ENCODE measurements at regions not wholly inside any gene's neighbourhood (a gene's known extent, or its start where the extent isn't known, plus 50 kb on each side); places are given as distances from the start of the nearest gene placed in this dataset.

GRCh38 chr11:19460718-19461405 lies 220.1 kb upstream of the E2F8 start:
- DNase-seq, result no peak

- DNase-seq, result no peak
Measured at GRCh38 chr11:19459240-19459639, 218.5 kb upstream of the E2F8 start.

GRCh38 chr11:19458721-19459120 lies 218.0 kb upstream of the E2F8 start:
- DNase-seq, result no peak

DNA sequence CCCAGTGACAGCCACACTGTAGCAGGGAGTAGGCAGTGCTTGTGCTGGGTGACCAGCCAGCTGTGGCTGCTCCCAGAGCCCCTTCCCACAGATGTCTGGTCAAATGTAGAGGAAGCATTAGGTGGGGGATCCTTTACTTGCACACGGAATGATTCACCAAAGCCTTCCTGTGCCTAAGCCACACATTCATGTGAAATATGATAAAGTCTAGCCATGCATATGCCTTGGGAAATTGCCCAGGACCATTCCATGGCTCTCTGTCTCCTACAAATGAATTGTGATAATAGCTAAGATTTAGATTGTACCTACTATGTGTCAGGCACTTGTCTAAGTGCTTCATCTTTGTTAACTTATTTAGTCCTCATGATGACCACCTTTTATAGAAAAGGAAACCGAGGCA lies 217.5 kb upstream of the E2F8 start:
- DNase-seq, result no peak

DNA sequence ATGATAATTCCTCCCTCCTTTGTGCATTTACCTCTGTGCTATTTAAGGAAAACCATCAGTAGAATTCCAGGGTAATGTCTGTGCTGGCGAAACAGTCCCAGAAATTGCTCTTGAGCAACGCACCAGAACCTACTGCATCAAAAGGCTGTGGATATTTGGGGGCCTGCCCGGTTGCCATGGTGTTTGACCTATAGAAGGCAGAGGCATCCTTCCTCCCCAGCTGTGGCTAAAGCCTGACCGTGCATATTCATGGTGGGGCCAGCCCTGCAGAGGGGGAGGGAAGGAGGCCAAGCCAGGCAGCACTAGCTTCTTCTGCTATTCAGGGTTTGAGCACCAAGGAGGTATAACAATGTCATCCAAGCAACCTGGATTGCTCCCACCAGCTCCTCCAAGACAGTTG lies 215.0 kb upstream of the E2F8 start:
- no peak for DNase-seq

- no peak for DNase-seq
Measured at GRCh38 chr11:19453651-19454257, 213.0 kb upstream of the E2F8 start.

DNA sequence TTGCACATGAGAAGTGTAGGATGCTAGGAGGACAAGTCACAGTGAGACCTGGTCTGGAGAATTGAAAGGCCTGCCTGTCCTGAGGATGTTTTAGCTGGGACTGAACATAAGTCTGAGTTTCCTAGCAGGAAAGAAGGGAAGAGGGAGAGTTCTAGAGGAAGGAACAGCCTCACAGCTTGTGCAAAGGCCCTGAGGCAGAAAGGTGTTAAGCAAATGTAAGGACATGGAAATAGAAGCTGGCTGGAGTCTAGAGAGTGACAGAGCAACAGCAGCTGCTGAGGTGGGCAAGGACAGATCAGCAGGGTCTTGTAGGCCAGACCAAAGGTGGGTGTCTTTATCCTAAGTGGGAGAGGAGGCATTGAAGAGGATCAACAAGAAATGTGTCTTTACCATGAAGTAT lies 210.9 kb upstream of the E2F8 start:
- DNase-seq, result no peak

DNA sequence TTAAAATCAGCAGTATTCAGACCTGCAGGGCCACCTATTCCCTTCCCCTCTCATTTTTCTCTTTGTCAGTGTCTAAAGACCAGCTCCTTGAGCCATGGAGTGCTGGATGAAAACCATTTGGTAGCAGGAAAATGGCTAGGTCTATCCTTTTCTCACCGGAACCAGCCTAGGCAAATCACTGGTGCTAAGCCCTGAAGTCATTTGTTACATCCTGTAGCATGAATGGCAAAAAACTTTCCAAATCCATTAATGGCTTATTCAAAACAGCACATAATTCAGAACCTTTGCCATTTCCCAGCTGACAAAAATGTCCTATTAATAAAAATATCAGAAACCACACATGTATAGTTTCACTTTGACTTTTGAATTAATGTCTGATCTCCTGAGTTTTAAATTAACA lies 209.5 kb upstream of the E2F8 start:
- DNase-seq, result no peak

DNA sequence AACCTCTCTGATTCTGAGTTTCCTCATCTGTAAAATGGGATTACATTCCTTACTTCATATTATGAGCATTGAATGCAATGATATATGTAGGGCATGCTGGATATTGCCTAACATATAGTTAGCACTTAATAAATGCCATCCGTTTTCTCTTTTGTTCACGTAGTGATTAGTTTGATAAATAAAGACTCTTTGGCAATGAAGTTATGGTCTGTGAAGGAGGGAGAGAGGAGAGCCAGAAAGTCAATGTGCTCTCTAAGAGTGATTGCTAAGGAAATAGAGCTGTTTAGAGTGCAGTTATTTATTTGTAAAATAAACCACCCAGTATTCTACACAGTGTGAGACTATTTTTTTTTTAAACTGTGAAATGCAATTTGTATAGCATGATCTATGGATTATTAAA lies 207.9 kb upstream of the E2F8 start:
- DNase-seq, result no peak

DNA sequence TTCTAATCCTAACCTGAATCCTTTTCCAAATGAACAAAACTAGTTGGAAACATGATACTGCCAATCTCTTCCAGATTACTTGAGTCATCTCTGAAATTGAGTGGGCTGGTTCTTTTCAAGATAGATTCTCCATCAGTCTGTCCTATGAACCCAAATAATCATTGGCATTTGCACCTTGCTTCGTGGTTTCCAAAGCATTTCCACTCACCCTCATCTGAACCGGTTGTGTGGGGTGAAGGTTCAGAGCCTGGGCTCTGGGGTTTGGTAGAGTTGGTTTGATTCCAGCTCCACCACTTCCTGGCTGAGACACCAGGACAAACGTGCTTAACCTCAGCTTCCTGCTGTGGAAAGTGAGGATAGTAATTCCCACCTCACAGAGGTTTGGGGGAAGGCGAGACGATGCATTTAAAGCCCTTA lies 206.4 kb upstream of the E2F8 start:
- no peak for DNase-seq

DNA sequence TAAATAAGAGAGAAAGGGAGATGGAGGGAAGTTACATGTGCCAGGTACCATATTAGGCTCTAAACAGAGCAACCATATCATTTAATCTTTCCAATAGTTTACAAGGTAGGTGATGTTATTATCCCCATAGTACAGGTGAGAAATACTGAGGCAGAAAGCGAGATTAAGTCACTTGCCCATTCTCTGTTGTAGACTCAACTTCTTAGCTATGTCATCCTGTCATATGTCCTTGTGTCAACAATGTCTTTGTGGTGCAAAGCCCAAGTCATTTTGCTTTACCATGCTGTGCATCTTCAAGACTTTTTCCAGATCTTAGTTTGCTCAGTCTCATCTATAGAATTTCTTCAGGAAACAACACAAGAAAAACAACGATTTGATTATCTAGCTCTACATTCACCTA lies 205.0 kb upstream of the E2F8 start:
- DNase-seq, result no peak

DNA sequence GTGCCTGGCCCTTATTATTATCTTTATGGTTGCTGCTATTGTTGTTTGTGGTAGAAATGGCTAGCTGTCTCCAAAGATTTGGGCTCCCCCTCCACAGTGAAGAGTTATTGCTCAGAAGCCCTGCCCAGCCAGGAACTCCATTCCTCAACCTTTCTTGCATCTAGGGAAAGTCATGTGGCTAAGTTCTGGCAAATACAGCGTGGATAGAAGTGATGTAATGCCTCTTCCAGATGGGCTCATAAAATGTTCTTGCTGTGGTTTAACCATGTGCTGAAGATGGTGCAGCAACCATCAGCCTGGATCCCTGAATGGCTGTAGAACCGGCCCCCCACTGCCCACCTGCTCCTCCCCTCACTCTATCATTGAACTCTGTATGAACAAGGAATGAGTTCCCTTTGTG lies 203.5 kb upstream of the E2F8 start:
- DNase-seq, result no peak

- no peak for DNase-seq
Measured at GRCh38 chr11:19442554-19442910, 201.8 kb upstream of the E2F8 start.

DNA sequence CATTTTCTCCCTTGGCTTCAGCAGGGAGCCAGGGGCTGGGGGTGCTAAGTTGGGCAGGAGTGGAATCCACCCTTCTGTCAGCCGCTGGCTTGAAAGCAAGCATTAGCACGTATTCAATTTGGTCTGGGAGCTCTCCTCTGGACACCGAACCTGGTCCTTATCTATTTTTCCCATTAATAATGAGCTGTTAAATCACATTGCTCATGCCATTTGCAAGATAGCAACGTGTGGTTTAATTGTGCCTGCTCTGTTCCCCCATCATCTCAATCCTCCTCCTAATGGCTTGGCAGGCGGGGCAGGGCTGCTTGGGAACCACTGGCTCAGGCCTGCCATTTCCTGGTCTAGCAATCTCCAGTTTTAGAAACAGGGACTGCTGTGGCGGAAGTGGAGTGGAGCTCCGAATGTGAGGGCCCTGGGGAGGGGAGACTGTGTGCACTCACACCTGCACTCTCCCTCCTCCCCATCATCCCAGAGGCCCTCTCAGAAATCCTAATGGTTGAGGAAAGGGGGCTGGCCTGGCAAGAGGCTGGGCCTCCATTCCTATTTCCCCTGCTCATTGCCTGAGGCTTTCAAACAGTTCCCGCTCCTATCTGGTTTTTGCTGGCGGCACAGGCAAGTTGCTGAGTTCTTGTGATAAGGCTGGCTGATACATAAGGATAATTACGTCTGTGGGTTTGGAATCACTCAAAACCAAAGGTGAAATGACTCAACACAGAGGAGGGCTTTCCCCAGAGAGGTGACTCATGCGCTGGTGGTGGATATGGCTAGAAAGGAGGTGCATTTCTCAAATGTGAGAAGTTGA lies 201.2 kb upstream of the E2F8 start:
- DNase-seq, result peak; percentile 79

DNA sequence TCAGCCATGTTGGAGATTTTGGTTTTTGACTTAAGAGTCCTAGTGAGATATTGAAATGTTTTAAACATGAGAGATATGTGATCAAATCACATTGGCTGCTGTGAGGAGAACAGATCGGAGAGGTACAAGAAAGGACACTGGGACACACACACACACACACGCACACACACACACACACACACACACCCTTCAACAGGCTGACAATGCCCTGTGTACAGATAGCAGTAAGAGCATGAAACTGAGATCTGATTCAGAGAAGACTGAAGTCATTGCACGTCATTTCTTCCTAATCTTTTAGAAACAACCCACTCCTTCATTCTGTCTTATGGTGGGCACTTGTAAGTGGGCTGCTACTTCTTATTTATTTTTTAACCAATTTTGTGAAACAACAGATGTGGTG lies 200.5 kb upstream of the E2F8 start:
- no peak for DNase-seq

- DNase-seq, result no peak
Measured at GRCh38 chr11:19437760-19438159, 197.0 kb upstream of the E2F8 start.

- no peak for DNase-seq
Measured at GRCh38 chr11:19436932-19437331, 196.2 kb upstream of the E2F8 start.

- no peak for DNase-seq
Measured at GRCh38 chr11:19435306-19435989, 194.7 kb upstream of the E2F8 start.

DNA sequence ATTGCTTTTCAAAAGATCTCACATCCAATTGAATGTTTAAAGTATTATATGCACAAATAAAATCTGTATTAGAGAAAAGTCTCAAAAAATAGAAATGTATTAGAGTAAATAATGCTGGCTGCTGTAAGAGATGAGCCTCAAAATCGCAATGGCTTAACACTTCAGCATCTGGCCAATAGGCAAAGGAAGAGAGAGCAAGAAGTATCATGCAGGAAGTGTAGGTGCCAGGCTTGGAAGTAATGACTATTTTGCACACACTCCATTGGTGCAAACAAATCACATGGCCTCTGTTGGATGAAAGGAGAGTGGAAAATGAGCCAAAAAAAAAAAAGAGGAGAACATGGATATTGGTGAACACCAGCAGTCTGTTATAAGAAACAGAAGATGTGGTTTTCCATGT lies 193.0 kb upstream of the E2F8 start:
- DNase-seq, result no peak

- DNase-seq, result no peak
Measured at GRCh38 chr11:19433367-19433766, 192.6 kb upstream of the E2F8 start.

- no peak for DNase-seq
Measured at GRCh38 chr11:19432370-19433061, 191.8 kb upstream of the E2F8 start.

- DNase-seq, result no peak
Measured at GRCh38 chr11:19430754-19431398, 190.1 kb upstream of the E2F8 start.

GRCh38 chr11:19430346-19430745 lies 189.6 kb upstream of the E2F8 start:
- DNase-seq, result no peak

All from hematopoietic multipotent progenitor cell treated with erythropoietin and hydrocortisone succinate and interleukin-3 and kit ligand, for 8 days (in vitro differentiated cells).